Peyer's patch (tissue), 4 donors: ENCODE measurements at regions not wholly inside any gene's neighbourhood (a gene's known extent, or its start where the extent isn't known, plus 50 kb on each side); places are given as distances from the start of the nearest gene placed in this dataset.

Experiments
- DNase-seq, 3 donors: peaks; one replicate each; pipeline ENCODE4 v3.0.0-alpha.2; 2017 to 2019
- H3K27ac ChIP-seq, 4 donors: fragments of 200-600 bp; sonication (generic); one replicate each; pipeline ENCODE4 v1.5.1; 2016 to 2019
- H3K27me3 ChIP-seq, 2 donors: fragments of 200-600 bp; sonication (generic); one replicate each; pipeline ENCODE4 v1.5.1; 2019
- H3K36me3 ChIP-seq, 3 donors: fragments of 200-600 bp; sonication (generic); one replicate each; pipeline ENCODE4 v1.5.1; 2016 to 2019
- H3K4me1 ChIP-seq, 4 donors: fragments of 200-600 bp; sonication (generic); one replicate each; pipeline ENCODE4 v1.5.1; 2016 to 2019
- H3K4me3 ChIP-seq, 4 donors: fragments of 200-600 bp; sonication (generic); 1 replicate in 3 of 4; 2 replicates in 1 of 4; pipeline ENCODE4 v1.5.1; 2016 to 2019; ENCODE audit warnings: mild to moderate bottlenecking in 1 of 4
- H3K9me3 ChIP-seq, 4 donors: fragments of 200-600 bp; sonication (generic); one replicate each; pipeline ENCODE4 v1.5.1; 2016 to 2019; ENCODE audit warnings: mild to moderate bottlenecking in 1 of 4
- CTCF ChIP-seq, 6 experiments: fragments of 450-650 bp in 4 of 6; fragments of 200-600 bp in 2 of 6; sonication (generic) in 1 of 6; IDR thresholded peaks; one replicate each; pipeline ENCODE4 v1.5.1; 2017 to 2019; ENCODE audit warnings: antibody characterized with exemption in 6 of 6, mild to moderate bottlenecking in 3 of 6, moderate library complexity in 1 of 6
- POLR2A ChIP-seq, 2 donors: fragments of 450-650 bp; IDR thresholded peaks; one replicate each; pipeline ENCODE4 v1.5.1; 2017; ENCODE audit warnings: antibody characterized with exemption in 2 of 2, mild to moderate bottlenecking in 2 of 2, moderate library complexity in 2 of 2

GRCh38 chr4:178838776-178839175 is 1396.5 kb upstream of the AGA start:
- H3K9me3 ChIP-seq = no peaks in the 10 kb centered on the region
- no peaks in the 10 kb centered on the region for H3K27me3 ChIP-seq
- DNase-seq = no peak
- H3K4me1 ChIP-seq = no peaks in the 10 kb centered on the region
- H3K36me3 ChIP-seq = no peaks in the 10 kb centered on the region
- no peak for TF ChIP-seq CTCF (IDR thresholded peaks at IDR 0.05)
- no peak for TF ChIP-seq POLR2A (IDR thresholded peaks at IDR 0.05)
- H3K4me3 ChIP-seq = no peak overlapping the region
- no peak overlapping the region for H3K27ac ChIP-seq

GRCh38 chr4:178856139-178856800 is 1414.0 kb upstream of the AGA start:
- no peak for TF ChIP-seq POLR2A (IDR thresholded peaks at IDR 0.05)
- TF ChIP-seq CTCF (IDR thresholded peaks at IDR 0.05) = no peak
- Histone ChIP-seq H3K27me3 (no peaks in the 10 kb centered on the region), H3K4me1 (no peaks in the 10 kb centered on the region), H3K27ac (no peak overlapping the region), H3K9me3 (no peaks in the 10 kb centered on the region), H3K4me3 (no peak overlapping the region), H3K36me3 (no peaks in the 10 kb centered on the region)
- DNase-seq = no peak

- Histone ChIP-seq H3K36me3 (no peaks in the 10 kb centered on the region), H3K27ac (no peak overlapping the region), H3K4me3 (no peak overlapping the region), H3K27me3 (no peaks in the 10 kb centered on the region), H3K4me1 (no peaks in the 10 kb centered on the region), H3K9me3 (no peaks in the 10 kb centered on the region)
- TF ChIP-seq CTCF (IDR thresholded peaks at IDR 0.05) (no peak), POLR2A (IDR thresholded peaks at IDR 0.05) (no peak)
- DNase-seq = no peak
Measured at GRCh38 chr4:178871476-178871875, 1429.2 kb upstream of the AGA start.

- Histone ChIP-seq H3K9me3 (no peaks in the 10 kb centered on the region), H3K36me3 (no peaks in the 10 kb centered on the region), H3K4me3 (no peak overlapping the region), H3K27ac (no peak overlapping the region), H3K4me1 (no peaks in the 10 kb centered on the region), H3K27me3 (no peaks in the 10 kb centered on the region)
- TF ChIP-seq POLR2A (IDR thresholded peaks at IDR 0.05) (no peak), CTCF (IDR thresholded peaks at IDR 0.05) (no peak)
- DNase-seq = no peak
Measured at GRCh38 chr4:178881937-178882336, 1439.7 kb upstream of the AGA start.

- no peak overlapping the region for H3K27ac ChIP-seq
- no peak overlapping the region for H3K4me3 ChIP-seq
- H3K9me3 ChIP-seq = no peaks in the 10 kb centered on the region
- DNase-seq = no peak
- no peaks in the 10 kb centered on the region for H3K36me3 ChIP-seq
- TF ChIP-seq POLR2A (IDR thresholded peaks at IDR 0.05) = no peak
- TF ChIP-seq CTCF (IDR thresholded peaks at IDR 0.05) = no peak
- H3K27me3 ChIP-seq = no peaks in the 10 kb centered on the region
- no peaks in the 10 kb centered on the region for H3K4me1 ChIP-seq
Measured at GRCh38 chr4:178894126-178894525, 1451.9 kb upstream of the AGA start.

- Histone ChIP-seq H3K4me3 (no peak overlapping the region), H3K9me3 (peaks cover 0 to 3% (median 0%) of the 10 kb centered on the region in 4 donors), H3K27ac (no peak overlapping the region), H3K4me1 (no peaks in the 10 kb centered on the region), H3K36me3 (no peaks in the 10 kb centered on the region), H3K27me3 (no peaks in the 10 kb centered on the region)
- no peak for TF ChIP-seq CTCF (IDR thresholded peaks at IDR 0.05)
- no peak for TF ChIP-seq POLR2A (IDR thresholded peaks at IDR 0.05)
- no peak for DNase-seq
Measured at GRCh38 chr4:178899084-178899483, 1456.8 kb upstream of the AGA start.
